ENCODE measurements at regions not wholly inside any gene's neighbourhood (a gene's known extent, or its start where the extent isn't known, plus 50 kb on each side); places are given as distances from the start of the nearest gene placed in this dataset.
"Not testable (repeated sequence)": the region's sequence is repeated elsewhere in the genome, so short reads cannot be mapped to it uniquely, and the experiment has no call there.

- intact Hi-C loops (cut with DNase I), result no loop called here
- no peak for DNase-seq
- 76 to 83% methylated on average over 4 of the region's 4 CpGs for WGBS, 2 donors
These were observed 905.7 kb downstream of the PLA2G4A start for GRCh38 chr1:187734427-187734826.

GRCh38 chr1:187744665-187745064, 915.9 kb downstream of the PLA2G4A start:
- WGBS, 2 donors, result 33 to 68% methylated on average over 1 of the region's 1 CpG
- Histone ChIP-seq H3K4me3 (no peak overlapping the region), H3K27ac (no peak overlapping the region), H3K9me3 (no peaks in the 10 kb centered on the region), H3K36me3 (no peaks in the 10 kb centered on the region), H3K4me1 (no peaks in the 10 kb centered on the region), H3K27me3 (no peaks in the 10 kb centered on the region)
- no peak for DNase-seq
- TF ChIP-seq EP300 (IDR thresholded peaks at IDR 0.05), result no peak
- intact Hi-C loops (cut with DNase I), result no loop called here

More at GRCh38 chr1:187734427-187734826, 905.7 kb downstream of the PLA2G4A start:
- no peaks in the 10 kb centered on the region for H3K4me1 ChIP-seq
- no peak overlapping the region for H3K27ac ChIP-seq
- TF ChIP-seq CTCF (IDR thresholded peaks at IDR 0.05), result no peak
- no peak for TF ChIP-seq EP300 (IDR thresholded peaks at IDR 0.05)
- TF ChIP-seq POLR2AphosphoS5 (IDR thresholded peaks at IDR 0.05), result no peak
- no peak for TF ChIP-seq POLR2A (IDR thresholded peaks at IDR 0.05)
- H3K9me3 ChIP-seq, result no peaks in the 10 kb centered on the region
- no peaks in the 10 kb centered on the region for H3K27me3 ChIP-seq
- H3K4me3 ChIP-seq, result no peak overlapping the region
- H3K36me3 ChIP-seq, result no peaks in the 10 kb centered on the region

- no peaks in the 10 kb centered on the region for H3K4me1 ChIP-seq
- no peaks in the 10 kb centered on the region for H3K27me3 ChIP-seq
- TF ChIP-seq POLR2A (IDR thresholded peaks at IDR 0.05), result no peak
- TF ChIP-seq CTCF (IDR thresholded peaks at IDR 0.05), result no peak
- TF ChIP-seq POLR2AphosphoS5 (IDR thresholded peaks at IDR 0.05), result no peak
- TF ChIP-seq EP300 (IDR thresholded peaks at IDR 0.05), result no peak
- 34 to 69% methylated on average over 2 of the region's 2 CpGs for WGBS, 2 donors
- no peak overlapping the region for H3K4me3 ChIP-seq
- intact Hi-C loops (cut with DNase I), result no loop called here
- no peak for DNase-seq
- H3K27ac ChIP-seq, result no peak overlapping the region
- no peaks in the 10 kb centered on the region for H3K9me3 ChIP-seq
- no peaks in the 10 kb centered on the region for H3K36me3 ChIP-seq
These were observed 926.8 kb downstream of the PLA2G4A start for GRCh38 chr1:187755536-187755935.

GRCh38 chr1:187756684-187757083, 927.9 kb downstream of the PLA2G4A start:
- intact Hi-C loops (cut with DNase I); H3K36me3 ChIP-seq; H3K4me1 ChIP-seq; H3K9me3 ChIP-seq; H3K27ac ChIP-seq; DNase-seq; H3K27me3 ChIP-seq; H3K4me3 ChIP-seq: not testable (repeated sequence)
- 89% methylated on average over 1 of the region's 1 CpG for WGBS, 2 donors

- intact Hi-C loops (cut with DNase I), result no loop called here
- no peak for DNase-seq
These were observed 931.1 kb downstream of the PLA2G4A start for GRCh38 chr1:187759825-187760333.

More at GRCh38 chr1:187759825-187760333, 931.1 kb downstream of the PLA2G4A start:
- TF ChIP-seq CTCF (IDR thresholded peaks at IDR 0.05), result no peak
- TF ChIP-seq EP300 (IDR thresholded peaks at IDR 0.05), result no peak
- TF ChIP-seq POLR2A (IDR thresholded peaks at IDR 0.05), result no peak
- no peak for TF ChIP-seq POLR2AphosphoS5 (IDR thresholded peaks at IDR 0.05)
- Histone ChIP-seq H3K27me3 (no peaks in the 10 kb centered on the region), H3K27ac (no peak overlapping the region), H3K9me3 (no peaks in the 10 kb centered on the region), H3K4me3 (no peak overlapping the region), H3K4me1 (peaks cover 0 to 22% (median 8%) of the 10 kb centered on the region in 4 donors), H3K36me3 (no peaks in the 10 kb centered on the region)

Data from sigmoid colon (tissue), 6 donors.